HCT116 (cell line): ENCODE measurements at regions not wholly inside any gene's neighbourhood (a gene's known extent, or its start where the extent isn't known, plus 50 kb on each side); places are given as distances from the start of the nearest gene placed in this dataset.

Source experiments
- ATAC-seq: fragments of 200-7000 bp; cut with Tn5 transposase; 2 replicates; pipeline ENCODE4 v1.9.1; 2020; ENCODE audit warnings: mild to moderate bottlenecking, moderate library complexity
- BruUV-seq: library from RNA; stranded (reverse); fragments of 400-500 nt; replicated peaks from 2 replicates; lab custom pipeline; 2021; lab: Mats Ljungman, UMichigan
- CTCF ChIA-PET: fragments of 300-600 bp; sonication (Branson Sonifier 250); formaldehyde crosslinking; loops from one replicate; lab custom pipeline; 2021; ENCODE audit warnings: antibody characterized with exemption; lab: Charles Lee
- POLR2A ChIA-PET: fragments of 300-600, 350-600 bp; sonication (Branson Sonifier 250); formaldehyde crosslinking; loops from one replicate; lab custom pipeline; 2021; ENCODE audit warnings: antibody characterized with exemption; lab: Charles Lee
- RAD21 ChIA-PET, 2 experiments: fragments of 300-600 bp; sonication (Branson Sonifier 250); formaldehyde crosslinking; loops; one replicate each; lab custom pipeline; 2023; ENCODE audit warnings: low total read pairs in 2 of 2; ENCODE audit not compliant: uncharacterized antibody in 2 of 2, unreplicated experiment in 2 of 2, low non-redundant PET in 1 of 2; lab: Charles Lee
- DNase-seq: peaks from one replicate; pipeline ENCODE4 v3.0.0-alpha.2; 2010; ENCODE audit warnings: low read depth, low spot score
- H2AFZ ChIP-seq: fragments of 200-600 bp; shearing (Covaris generic), sonication (generic); 2 replicates; pipeline ENCODE4 v1.6.1; 2017; ENCODE audit warnings: low read depth, mixed run types, mixed read lengths, antibody characterized with exemption, low read length; ENCODE audit not compliant: poor library complexity, severe bottlenecking
- H3K27ac ChIP-seq: 2 replicates; pipeline ENCODE4 v1.5.1; 2012; ENCODE audit warnings: low read depth, low read length
- H3K27me3 ChIP-seq: fragments of 200-600 bp; sonication (generic); 2 replicates; pipeline ENCODE4 v1.6.1; 2016; ENCODE audit warnings: mixed run types, low read length, mixed read lengths; ENCODE audit not compliant: insufficient read depth
- H3K36me3 ChIP-seq, 2 experiments: fragments of 200-500 bp in 1 of 2; fragments of 200-600 bp in 1 of 2; sonication (Bioruptor generic) in 1 of 2; sonication (generic) in 1 of 2; 2 replicates each; pipeline versions ENCODE4 v1.5.1 to v1.6.1; 2014 to 2016; ENCODE audit warnings: low read length in 2 of 2, inconsistent platforms in 1 of 2, mixed read lengths in 1 of 2, mixed run types in 1 of 2; ENCODE audit not compliant: insufficient read depth in 2 of 2, control insufficient read depth in 1 of 2
- H3K4me1 ChIP-seq, 2 experiments: fragments of 200-600 bp in 1 of 2; sonication (generic) in 1 of 2; 2 replicates each; pipeline versions ENCODE4 v1.5.1 to v1.6.1; 2012 to 2017; ENCODE audit warnings: low read length in 2 of 2, inconsistent platforms in 1 of 2, mild to moderate bottlenecking in 1 of 2, mixed read lengths in 1 of 2, mixed run types in 1 of 2, moderate library complexity in 1 of 2; ENCODE audit not compliant: insufficient read depth in 2 of 2, control insufficient read depth in 1 of 2
- H3K4me2 ChIP-seq: fragments of 200-600 bp; sonication (generic); 2 replicates; pipeline ENCODE4 v1.6.1; 2017; ENCODE audit warnings: mixed run types, low read length, mixed read lengths
- H3K4me3 ChIP-seq, 2 experiments: fragments of 200-600 bp in 1 of 2; sonication (generic) in 1 of 2; replicated peaks in 1 of 2; 2 replicates each; pipeline ENCODE4 v1.5.1; 2011 to 2016; ENCODE audit warnings: low read length in 2 of 2, control low read depth in 1 of 2, low read depth in 1 of 2, mild to moderate bottlenecking in 1 of 2, mixed read lengths in 1 of 2, mixed run types in 1 of 2
- H3K79me2 ChIP-seq: fragments of 200-600 bp; sonication (generic); 2 replicates; pipeline ENCODE4 v1.6.1; 2017; ENCODE audit warnings: mild to moderate bottlenecking, mixed run types, low read length, moderate library complexity, mixed read lengths; ENCODE audit not compliant: insufficient read depth
- H3K9ac ChIP-seq: fragments of 200-600 bp; sonication (generic); 2 replicates; pipeline ENCODE4 v1.6.1; 2016; ENCODE audit warnings: low read length, mixed read lengths
- H3K9me2 ChIP-seq: fragments of 200-600 bp; sonication (generic), shearing (Covaris generic); 2 replicates; pipeline ENCODE4 v1.6.1; 2017; ENCODE audit warnings: mixed run types, mild to moderate bottlenecking, moderate library complexity; ENCODE audit not compliant: insufficient read depth
- H3K9me3 ChIP-seq, 2 experiments: fragments of 200-500 bp in 1 of 2; fragments of 200-600 bp in 1 of 2; sonication (Bioruptor generic) in 1 of 2; sonication (generic) in 1 of 2; 2 replicates each; pipeline ENCODE4 v1.6.1; 2014 to 2017; ENCODE audit warnings: low read length in 2 of 2, mixed read lengths in 2 of 2, inconsistent platforms in 1 of 2, low read depth in 1 of 2, mild to moderate bottlenecking in 1 of 2, mixed run types in 1 of 2, moderate library complexity in 1 of 2; ENCODE audit not compliant: control insufficient read depth in 1 of 2, insufficient read depth in 1 of 2
- H4K20me1 ChIP-seq: fragments of 200-600 bp; sonication (generic), shearing (Covaris generic); 2 replicates; pipeline ENCODE4 v1.6.1; 2017; ENCODE audit warnings: mixed run types, mild to moderate bottlenecking, moderate library complexity; ENCODE audit not compliant: insufficient read depth
- POLR2A ChIP-seq: IDR thresholded peaks from 2 replicates; pipeline ENCODE4 v1.7.0; 2011; ENCODE audit warnings: borderline replicate concordance; ENCODE audit not compliant: insufficient read depth, insufficient read length; ENCODE audit errors: extremely low read depth
- POLR2AphosphoS5 ChIP-seq: IDR thresholded peaks from 2 replicates; pipeline ENCODE4 v1.6.1; 2011; ENCODE audit warnings: mild to moderate bottlenecking, low read depth, low read length, moderate library complexity
- ZBTB33 ChIP-seq: IDR thresholded peaks from 2 replicates; pipeline ENCODE4 v1.6.1; 2011; ENCODE audit warnings: mild to moderate bottlenecking, low read length, moderate library complexity; ENCODE audit not compliant: insufficient replicate concordance; ENCODE audit errors: extremely low read depth
- ZFX ChIP-seq: fragments of 450-650 bp; IDR thresholded peaks from 2 replicates; pipeline ENCODE4 v1.6.1; 2017
- intact Hi-C: fragments of 100-400 bp; cut with micrococcal nuclease; formaldehyde crosslinking; loops from 2 replicates; pipeline ENCODE4 v1.10.0; 2022

- ChIA-PET POLR2A (no interaction called here), RAD21 (no interaction called here), CTCF (no interaction called here)
- H3K4me3 ChIP-seq, result no peak overlapping the region
- H3K9me2 ChIP-seq, result no peaks in the 10 kb centered on the region
- no peaks in the 10 kb centered on the region for H4K20me1 ChIP-seq
- H3K79me2 ChIP-seq, result no peaks in the 10 kb centered on the region
- ATAC-seq (no peak), DNase-seq (no peak)
- intact Hi-C loops, result no loop called here
- no peaks in the 10 kb centered on the region for H3K27me3 ChIP-seq
- no peak overlapping the region for H3K4me2 ChIP-seq
- no peak for TF ChIP-seq POLR2AphosphoS5
- H3K4me1 ChIP-seq, result no peaks in the 10 kb centered on the region
- no peak overlapping the region for H3K9ac ChIP-seq
- H3K36me3 ChIP-seq, result no peaks in the 10 kb centered on the region
- no peak overlapping the region for H3K27ac ChIP-seq
- H2AFZ ChIP-seq, result no peak overlapping the region
- peaks cover 0 to 23% of the 10 kb centered on the region in 2 experiments; a peak in 2 of 4 replicates for H3K9me3 ChIP-seq
- BruUV-seq, result no TSS peak
These were observed 1405.6 kb upstream of the TENM4 start for GRCh38 chr11:80846442-80846841.

- RAD21 ChIA-PET, result no interaction called here
- no peaks in the 10 kb centered on the region for H4K20me1 ChIP-seq
- no peaks in the 10 kb centered on the region for H3K27me3 ChIP-seq
- H3K9me3 ChIP-seq, result peaks cover 0 to 23% of the 10 kb centered on the region in 2 experiments; a peak in 2 of 4 replicates
- no peak overlapping the region for H3K4me2 ChIP-seq
- H3K27ac ChIP-seq, result no peak overlapping the region
- DNase-seq (no peak), ATAC-seq (no peak)
- no TSS peak for BruUV-seq
- no peak overlapping the region for H3K9ac ChIP-seq
- no peak overlapping the region for H3K4me3 ChIP-seq
- H3K9me2 ChIP-seq, result no peaks in the 10 kb centered on the region
- no peaks in the 10 kb centered on the region for H3K36me3 ChIP-seq
- no peak for TF ChIP-seq POLR2A
- no peak for TF ChIP-seq ZBTB33
- no peak for TF ChIP-seq ZFX
- TF ChIP-seq, all 23 proteins: peak for 0
- ChIA-PET CTCF (no interaction called here), POLR2A (no interaction called here)
- intact Hi-C loops, result no loop called here
- H2AFZ ChIP-seq, result no peak overlapping the region
- no peaks in the 10 kb centered on the region for H3K4me1 ChIP-seq
- H3K79me2 ChIP-seq, result no peaks in the 10 kb centered on the region
These were observed 1403.4 kb upstream of the TENM4 start for GRCh38 chr11:80844110-80844819.
